NCI-H2107 (cell line): ENCODE measurements at regions not wholly inside any gene's neighbourhood (a gene's known extent, or its start where the extent isn't known, plus 50 kb on each side); places are given as distances from the start of the nearest gene placed in this dataset.

Experiments
- DNase-seq: peaks from one replicate; lab custom pipeline; 2025; lab: John Stamatoyannopoulos, UW

GRCh38 chr20:60213126-60213893 is 255.1 kb downstream of the CDH26 start:
- DNase-seq = no peak

- DNase-seq = no peak
These were observed 256.9 kb downstream of the CDH26 start for GRCh38 chr20:60214901-60215815.

- DNase-seq = no peak
These were observed 257.9 kb downstream of the CDH26 start for GRCh38 chr20:60215816-60216730.

- no peak for DNase-seq
These were observed 261.0 kb downstream of the CDH26 start for GRCh38 chr20:60219231-60219630.

DNA sequence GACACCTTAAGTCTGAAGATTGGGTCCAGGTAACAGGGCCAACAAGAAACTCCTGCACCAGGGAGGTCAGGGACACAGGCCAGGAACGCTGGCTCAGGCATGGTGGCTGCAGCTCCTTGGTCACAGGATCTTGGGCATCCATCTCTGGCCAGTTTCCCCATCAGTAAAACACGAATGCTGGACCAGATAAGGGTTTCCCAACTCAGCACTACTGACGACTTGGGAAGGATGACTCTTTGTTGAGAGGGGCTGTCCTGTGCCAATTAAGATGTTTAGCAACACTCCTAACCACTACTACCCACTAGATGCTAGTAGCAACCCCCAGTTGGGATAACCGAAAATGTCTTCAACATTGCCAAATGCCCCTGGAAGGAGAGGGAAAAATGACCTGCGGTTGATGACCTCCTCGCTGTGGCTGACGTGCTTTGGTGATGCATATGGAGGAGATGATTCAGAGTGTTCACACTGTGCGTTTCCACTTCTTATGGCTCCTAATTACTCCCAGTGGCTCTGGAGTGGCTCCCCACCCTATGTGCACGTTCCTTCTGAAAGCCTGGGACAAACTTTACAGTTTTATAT is 261.9 kb downstream of the CDH26 start:
- DNase-seq = no peak

- no peak for DNase-seq
These were observed 262.5 kb downstream of the CDH26 start for GRCh38 chr20:60220706-60221105.

GRCh38 chr20:60221593-60221992 is 263.4 kb downstream of the CDH26 start:
- DNase-seq = no peak

DNA sequence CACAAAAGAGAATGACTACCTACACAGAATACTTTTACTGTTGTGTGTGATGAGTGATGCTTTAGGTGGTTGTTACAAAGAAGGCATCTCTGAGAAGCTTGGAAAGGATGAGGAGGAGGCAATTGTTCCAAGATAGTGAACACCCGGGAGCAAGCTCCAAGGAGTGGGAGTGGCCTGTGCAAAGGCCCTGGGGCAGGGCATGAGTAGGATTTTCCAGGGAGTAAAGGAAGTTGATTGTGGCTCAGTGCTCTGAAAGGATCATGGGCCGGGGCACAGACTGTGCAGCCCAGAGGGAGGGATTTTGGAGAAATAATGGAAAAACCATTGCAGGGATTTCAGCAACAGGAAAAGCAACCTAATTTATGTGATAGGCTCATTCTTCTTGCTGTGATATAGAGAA is 264.3 kb downstream of the CDH26 start:
- DNase-seq = no peak

- no peak for DNase-seq
These were observed 265.0 kb downstream of the CDH26 start for GRCh38 chr20:60223174-60223573.

GRCh38 chr20:60224914-60225313 is 266.7 kb downstream of the CDH26 start:
- DNase-seq = no peak

DNA sequence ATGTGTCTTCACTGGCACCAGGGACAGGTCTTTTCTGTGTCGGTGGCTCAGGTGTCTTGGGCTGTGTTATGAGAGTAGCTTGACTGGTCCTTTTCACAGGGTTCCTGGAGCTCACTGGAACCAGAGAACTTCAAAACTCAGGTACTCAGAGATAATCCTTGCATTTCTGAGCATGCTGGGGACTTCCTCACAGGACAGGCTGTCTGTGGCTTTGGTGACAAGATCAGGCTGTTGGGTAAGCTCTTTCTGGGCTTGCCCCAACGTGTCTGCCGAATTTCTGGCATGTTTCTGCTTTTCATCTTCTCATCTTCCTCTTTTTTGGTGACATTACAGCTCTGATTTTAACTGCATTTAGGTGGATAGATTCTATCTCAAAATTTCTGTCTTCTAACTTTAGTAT is 270.0 kb downstream of the CDH26 start:
- DNase-seq = no peak

DNA sequence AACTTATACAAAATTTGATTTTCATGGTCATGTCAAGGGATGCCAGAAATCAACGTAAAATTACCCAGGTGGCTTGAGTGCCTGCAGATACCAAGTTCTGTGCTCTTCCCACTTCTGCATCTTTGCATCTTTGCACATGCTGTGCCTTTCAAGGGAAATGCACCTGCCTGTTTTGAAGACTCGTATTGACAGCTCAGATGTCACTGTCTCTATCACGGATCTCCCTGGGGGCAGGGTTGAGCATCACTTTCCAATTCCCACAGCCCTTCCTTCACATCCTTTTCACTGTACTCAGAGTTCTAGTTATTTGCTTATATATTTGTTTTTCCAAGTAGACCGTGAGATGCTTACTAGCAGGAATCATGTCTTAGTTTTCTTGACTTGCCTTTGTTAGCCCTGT is 274.2 kb downstream of the CDH26 start:
- no peak for DNase-seq

DNA sequence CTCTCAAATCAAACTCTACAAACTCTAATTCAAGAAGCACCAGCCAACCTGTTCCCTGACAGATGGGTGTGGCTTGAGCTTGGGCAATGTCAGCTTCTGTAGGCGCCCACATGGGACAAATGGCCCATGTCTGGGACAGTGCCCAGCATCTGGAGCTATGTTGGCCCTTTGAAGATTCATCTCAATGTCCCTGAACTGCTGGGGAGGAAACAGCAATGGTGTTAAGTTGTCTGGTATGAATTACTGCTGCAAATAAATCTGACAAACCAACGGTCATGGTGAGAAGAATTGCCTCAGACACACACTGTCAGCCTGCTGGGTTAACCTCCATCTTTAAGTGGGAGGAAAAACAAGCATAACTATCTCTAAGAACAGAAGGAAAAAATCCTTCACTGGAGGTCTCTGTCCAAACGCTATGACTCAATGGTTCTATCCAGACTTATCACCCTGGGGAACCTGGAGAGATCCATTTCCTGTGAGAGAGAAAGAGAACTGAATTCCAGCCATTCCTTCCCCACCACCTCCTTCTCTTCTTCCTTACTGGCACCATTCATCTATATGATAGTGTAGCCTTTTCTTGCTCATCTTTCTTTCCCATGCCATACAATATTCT is 274.9 kb downstream of the CDH26 start:
- DNase-seq = no peak

DNA sequence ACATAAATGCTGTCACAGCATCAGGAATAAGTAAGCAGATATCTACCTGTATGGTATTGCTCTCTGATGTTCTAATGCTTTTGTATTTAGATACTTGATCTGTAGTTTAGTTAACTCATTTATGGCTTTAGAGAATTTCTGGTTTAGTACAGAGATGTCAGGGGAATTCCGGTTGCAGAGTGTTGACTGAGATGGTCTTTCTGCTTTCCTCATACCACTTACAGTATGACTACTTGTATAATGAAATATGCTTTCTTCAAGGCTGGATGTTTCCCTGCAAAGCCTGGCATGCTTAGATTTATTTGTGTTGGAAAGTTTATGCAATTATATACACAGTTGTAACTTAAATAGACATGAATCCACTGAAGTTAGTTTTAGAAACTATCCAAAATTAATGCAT is 278.4 kb downstream of the CDH26 start:
- no peak for DNase-seq

- no peak for DNase-seq
These were observed 279.8 kb downstream of the CDH26 start for GRCh38 chr20:60237981-60238380.

- DNase-seq = no peak
These were observed 280.9 kb downstream of the CDH26 start for GRCh38 chr20:60238992-60239660.

DNA sequence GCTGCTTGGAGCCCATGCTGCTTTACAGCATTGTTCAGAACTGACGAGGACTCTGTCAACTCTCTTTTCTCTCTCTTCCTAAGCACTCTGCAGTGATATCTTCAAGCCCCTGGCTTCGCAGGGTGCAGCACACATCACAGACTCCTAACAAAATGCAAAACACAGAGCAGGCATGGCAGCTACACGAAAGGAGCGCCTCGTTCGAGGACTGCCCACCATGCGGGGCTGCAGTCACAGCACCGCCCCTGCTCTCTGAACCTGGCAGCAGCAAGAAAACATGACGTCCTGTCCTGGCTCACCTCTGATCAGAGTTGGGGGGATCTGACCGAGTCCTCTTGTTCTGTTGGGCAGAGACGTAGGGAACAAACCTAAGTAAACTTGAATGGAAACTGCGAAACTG is 281.7 kb downstream of the CDH26 start:
- no peak for DNase-seq

GRCh38 chr20:60240415-60240814 is 282.2 kb downstream of the CDH26 start:
- no peak for DNase-seq

DNA sequence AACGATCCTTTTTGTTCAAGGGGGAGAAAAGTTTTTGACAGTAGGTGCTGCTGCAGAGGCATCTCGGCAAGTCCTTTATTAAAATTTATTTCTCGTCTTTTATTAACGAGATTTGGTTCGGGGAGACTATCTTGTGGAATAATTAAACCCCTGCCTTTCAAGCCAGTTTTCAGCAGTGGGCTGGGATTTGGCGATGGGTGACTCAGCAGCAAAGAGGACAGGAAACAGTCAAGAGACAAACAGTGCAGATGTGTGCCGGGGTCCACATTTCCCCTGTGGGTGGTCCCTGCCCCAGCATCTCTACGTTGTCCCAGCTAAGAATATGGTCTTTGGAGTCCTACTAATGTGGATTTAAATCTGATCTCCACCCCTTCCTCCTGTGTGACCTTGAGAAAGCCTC is 282.8 kb downstream of the CDH26 start:
- DNase-seq = no peak

DNA sequence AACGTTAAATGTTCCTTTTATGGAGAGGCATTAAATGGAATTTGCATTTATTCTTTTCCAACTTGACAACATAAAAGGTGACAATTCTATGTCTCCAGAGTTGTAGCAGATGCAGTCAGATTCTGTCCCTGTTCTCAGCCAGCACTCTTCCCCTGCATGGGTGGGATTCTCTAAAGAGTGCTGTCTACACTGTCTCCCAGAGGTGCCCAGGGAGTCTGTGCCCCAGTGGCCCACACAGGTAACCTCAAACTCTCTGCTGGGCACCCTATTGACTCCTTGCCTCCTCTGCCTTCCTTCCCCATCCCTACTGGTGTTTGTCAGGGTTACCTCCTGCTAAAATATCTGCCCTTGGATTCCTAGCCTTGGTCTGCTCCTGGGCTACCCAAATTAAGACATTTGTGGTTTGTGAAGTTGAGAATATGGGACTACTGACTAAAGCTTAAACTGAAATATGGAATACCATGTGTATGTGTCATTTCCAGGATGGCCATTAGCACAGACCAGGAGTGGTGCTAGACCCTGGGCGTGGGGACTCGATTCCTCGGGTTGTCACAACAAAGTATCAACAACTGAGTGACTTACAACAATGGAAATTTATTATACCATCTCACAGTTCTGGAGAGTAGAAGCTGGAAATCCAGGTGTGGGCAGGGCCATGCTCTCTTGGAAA is 284.7 kb downstream of the CDH26 start:
- no peak for DNase-seq
